GM12878 (cell line): ENCODE measurements at regions not wholly inside any gene's neighbourhood (a gene's known extent, or its start where the extent isn't known, plus 50 kb on each side); places are given as distances from the start of the nearest gene placed in this dataset.

Source experiments
- ATAC-seq: fragments of 200-7000 bp; cut with Tn5 transposase; 3 replicates; pipeline ENCODE4 v1.9.1; 2020; ENCODE audit warnings: mild to moderate bottlenecking, moderate library complexity
- BruUV-seq: library from RNA; stranded (reverse); fragments of 400-500 nt; replicated peaks from 2 replicates; lab custom pipeline; 2021; lab: Mats Ljungman, UMichigan
- CTCF ChIA-PET: fragments of 300-600 bp; sonication (Branson Sonifier 250); formaldehyde crosslinking; extraction: SDS; loops from one replicate; lab custom pipeline; 2021; ENCODE audit warnings: inconsistent platforms; lab: Yijun Ruan, JAX
- POLR2A ChIA-PET: fragments of 350-600 bp; formaldehyde crosslinking; extraction: SDS; loops from one replicate; lab custom pipeline; 2021; ENCODE audit warnings: inconsistent platforms; lab: Charles Lee
- RAD21 ChIA-PET: fragments of 300-600 bp; sonication (Branson Sonifier 250); formaldehyde crosslinking; loops from one replicate; lab custom pipeline; 2023; ENCODE audit warnings: antibody characterized with exemption; ENCODE audit not compliant: unreplicated experiment; lab: Charles Lee
- SMC1A ChIA-PET: fragments of 300-600 bp; sonication (Branson Sonifier 250); formaldehyde crosslinking; loops from one replicate; lab custom pipeline; 2023; ENCODE audit not compliant: unreplicated experiment, uncharacterized antibody; lab: Charles Lee
- DNase-seq: peaks from one replicate; pipeline ENCODE4 v3.0.0-alpha.2; 2011; ENCODE audit warnings: low read depth, low spot score
- FAIRE-seq: peaks from 3 replicates; lab custom pipeline; 2011; peaks lifted over from hg19 to GRCh38; lab: Jason Lieb, UNC
- H2AFZ ChIP-seq: 2 replicates; pipeline ENCODE4 v1.6.0; 2011; ENCODE audit warnings: low read depth, low read length, control low read depth; ENCODE audit not compliant: control insufficient read depth
- H3K27ac ChIP-seq: 2 replicates; pipeline ENCODE4 v1.5.1; 2011; ENCODE audit warnings: control low read depth; ENCODE audit not compliant: control insufficient read depth, insufficient read depth
- H3K27me3 ChIP-seq, 2 experiments: replicated peaks in 1 of 2; 2 replicates each; pipeline versions ENCODE4 v1.6.0 to v1.6.1; 2011; ENCODE audit warnings: low read length in 1 of 2; ENCODE audit not compliant: control insufficient read depth in 2 of 2, insufficient read depth in 2 of 2
- H3K36me3 ChIP-seq, 2 experiments: 2 replicates each; pipeline ENCODE4 v1.5.1; 2011; ENCODE audit warnings: low read length in 1 of 2; ENCODE audit not compliant: control insufficient read depth in 2 of 2, insufficient read depth in 2 of 2
- H3K4me1 ChIP-seq: 2 replicates; pipeline ENCODE4 v1.6.1; 2011; ENCODE audit warnings: mild to moderate bottlenecking, low read length, moderate library complexity, mixed read lengths; ENCODE audit not compliant: control insufficient read depth, insufficient read depth
- H3K4me2 ChIP-seq: 2 replicates; pipeline ENCODE4 v1.6.0; 2011; ENCODE audit warnings: control low read depth; ENCODE audit not compliant: control insufficient read depth, insufficient read depth
- H3K4me3 ChIP-seq: fragments of 200-600 bp; sonication (generic); 2 replicates; pipeline ENCODE4 v1.5.1; 2016
- H3K79me2 ChIP-seq: 2 replicates; pipeline ENCODE4 v1.6.0; 2011; ENCODE audit warnings: low read length; ENCODE audit not compliant: control insufficient read depth, insufficient read depth
- H3K9ac ChIP-seq: 2 replicates; pipeline ENCODE4 v1.8.0; 2011; ENCODE audit warnings: low read length, control low read depth, mixed read lengths; ENCODE audit not compliant: control insufficient read depth, insufficient read depth
- H3K9me3 ChIP-seq: replicated peaks from 3 replicates; pipeline ENCODE4 v1.5.1; 2011; ENCODE audit warnings: mild to moderate bottlenecking, low read length; ENCODE audit not compliant: control insufficient read depth, insufficient read depth
- H4K20me1 ChIP-seq: 2 replicates; pipeline ENCODE4 v1.6.0; 2011; ENCODE audit not compliant: control insufficient read depth, insufficient read depth
- CHD2 ChIP-seq: IDR thresholded peaks from 2 replicates; pipeline ENCODE4 v1.6.1; 2011; ENCODE audit warnings: low read depth, low read length, improper control_type of control experiment, borderline replicate concordance
- HCFC1 ChIP-seq: fragments of 150-350 bp; IDR thresholded peaks from 2 replicates; pipeline ENCODE4 v1.6.1; 2014; ENCODE audit warnings: low read length
- NBN ChIP-seq: fragments of 450-650 bp; IDR thresholded peaks from 2 replicates; pipeline ENCODE4 v1.6.1; 2016
- POU2F2 ChIP-seq: IDR thresholded peaks from 3 replicates; pipeline ENCODE4 v1.6.1; 2011; ENCODE audit warnings: low read depth, mild to moderate bottlenecking, low read length, borderline replicate concordance
- RBBP5 ChIP-seq: fragments of 200-600 bp; sonication (generic); conservative IDR thresholded peaks from 2 replicates; pipeline ENCODE4 v1.6.1; 2016
- RELA ChIP-seq: fragments of 450-650 bp; IDR thresholded peaks from 2 replicates; pipeline ENCODE4 v1.8.0; 2014; ENCODE audit warnings: borderline replicate concordance; ENCODE audit not compliant: partially characterized antibody
- WGBS: methylation state at CpG from one replicate; pipeline ENCODE4 v1.1.6; 2016; ENCODE audit warnings: low lambda C conversion rate; ENCODE audit not compliant: insufficient replicate concordance, insufficient coverage; ENCODE audit errors: missing lambda C conversion rate; 5-methylcytosine and 5-hydroxymethylcytosine counted together
- in situ Hi-C: fragments of 300-500 bp; cut with MboI; formaldehyde crosslinking; loops from 9 replicates; pipeline ENCODE4 v1.14.3; 2018; ENCODE audit warnings: mixed read lengths
- intact Hi-C: fragments of 100-400 bp; cut with micrococcal nuclease; formaldehyde crosslinking; loops from one replicate; pipeline ENCODE4 v1.14.2; 2022; ENCODE audit not compliant: unreplicated experiment
- TF ChIP-seq, protein P1 (sequence below): IDR thresholded peaks from 2 replicates; pipeline ENCODE4 v1.6.1; 2011; ENCODE audit warnings: low read depth, low read length, improper control_type of control experiment, borderline replicate concordance
- TF ChIP-seq, protein P2 (sequence below), 3 experiments: IDR thresholded peaks in 2 of 3; conservative IDR thresholded peaks in 1 of 3; 2 replicates each; pipeline ENCODE4 v1.5.1; 2011; ENCODE audit warnings: low read depth in 3 of 3, low read length in 3 of 3, mild to moderate bottlenecking in 3 of 3, control low read depth in 2 of 3, moderate library complexity in 2 of 3, inconsistent platforms in 1 of 3, mixed read lengths in 1 of 3; ENCODE audit not compliant: control insufficient read depth in 2 of 3, insufficient read depth in 1 of 3; ENCODE audit errors: extremely low read depth in 1 of 3

DNA sequence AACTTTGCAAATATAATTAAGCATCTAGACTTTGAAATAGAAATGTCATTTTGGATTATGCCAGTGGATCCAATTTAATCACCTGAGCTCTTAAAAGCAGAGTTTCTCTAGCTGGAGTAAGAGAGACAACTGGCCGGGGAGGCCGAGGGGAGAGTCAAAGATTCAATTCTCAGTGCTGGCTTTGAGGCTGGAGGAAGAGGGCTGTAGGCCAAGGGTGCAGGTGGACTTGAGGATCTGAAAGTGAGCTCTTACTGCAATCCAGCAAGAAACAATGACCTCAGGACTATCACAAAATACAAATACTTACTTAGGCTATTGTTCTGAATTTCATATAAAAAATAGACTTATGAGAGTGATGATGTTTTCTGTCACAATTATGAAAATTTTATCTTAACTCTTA lies 814.5 kb downstream of the CBLN2 start:
- ATAC-seq (no peak), DNase-seq (no peak), FAIRE-seq (no peak)
- H3K4me2 ChIP-seq = no peak overlapping the region
- no peaks in the 10 kb centered on the region for H3K79me2 ChIP-seq
- H3K9ac ChIP-seq = no peak overlapping the region
- H3K27me3 ChIP-seq = no peaks in the 10 kb centered on the region
- H3K27ac ChIP-seq = no peak overlapping the region
- no peak overlapping the region for H2AFZ ChIP-seq
- RAD21 ChIA-PET = no interaction called here
- CTCF ChIA-PET = no interaction called here
- TF ChIP-seq, protein P1, sequence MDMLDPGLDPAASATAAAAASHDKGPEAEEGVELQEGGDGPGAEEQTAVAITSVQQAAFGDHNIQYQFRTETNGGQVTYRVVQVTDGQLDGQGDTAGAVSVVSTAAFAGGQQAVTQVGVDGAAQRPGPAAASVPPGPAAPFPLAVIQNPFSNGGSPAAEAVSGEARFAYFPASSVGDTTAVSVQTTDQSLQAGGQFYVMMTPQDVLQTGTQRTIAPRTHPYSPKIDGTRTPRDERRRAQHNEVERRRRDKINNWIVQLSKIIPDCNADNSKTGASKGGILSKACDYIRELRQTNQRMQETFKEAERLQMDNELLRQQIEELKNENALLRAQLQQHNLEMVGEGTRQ = no peak
- TF ChIP-seq CHD2 (no peak), POU2F2 (no peak), HCFC1 (no peak), RELA (no peak), RBBP5 (no peak), NBN (no peak)
- TF ChIP-seq, protein P2, sequence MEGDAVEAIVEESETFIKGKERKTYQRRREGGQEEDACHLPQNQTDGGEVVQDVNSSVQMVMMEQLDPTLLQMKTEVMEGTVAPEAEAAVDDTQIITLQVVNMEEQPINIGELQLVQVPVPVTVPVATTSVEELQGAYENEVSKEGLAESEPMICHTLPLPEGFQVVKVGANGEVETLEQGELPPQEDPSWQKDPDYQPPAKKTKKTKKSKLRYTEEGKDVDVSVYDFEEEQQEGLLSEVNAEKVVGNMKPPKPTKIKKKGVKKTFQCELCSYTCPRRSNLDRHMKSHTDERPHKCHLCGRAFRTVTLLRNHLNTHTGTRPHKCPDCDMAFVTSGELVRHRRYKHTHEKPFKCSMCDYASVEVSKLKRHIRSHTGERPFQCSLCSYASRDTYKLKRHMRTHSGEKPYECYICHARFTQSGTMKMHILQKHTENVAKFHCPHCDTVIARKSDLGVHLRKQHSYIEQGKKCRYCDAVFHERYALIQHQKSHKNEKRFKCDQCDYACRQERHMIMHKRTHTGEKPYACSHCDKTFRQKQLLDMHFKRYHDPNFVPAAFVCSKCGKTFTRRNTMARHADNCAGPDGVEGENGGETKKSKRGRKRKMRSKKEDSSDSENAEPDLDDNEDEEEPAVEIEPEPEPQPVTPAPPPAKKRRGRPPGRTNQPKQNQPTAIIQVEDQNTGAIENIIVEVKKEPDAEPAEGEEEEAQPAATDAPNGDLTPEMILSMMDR (IDR thresholded peaks at IDR 0.05 in 2 of 3, conservative IDR thresholded peaks at IDR 0.05 in 1 of 3; ENCODE audit: control insufficient read depth in 2 of 3, extremely low read depth in 1 of 3, insufficient read depth in 1 of 3, low read depth in 3 of 3, low read length in 3 of 3) = no peak
- no TSS peak for BruUV-seq
- in situ Hi-C loops (no loop called here), intact Hi-C loops (no loop called here)
- SMC1A ChIA-PET = interaction anchor here (1.0 kb wide), 1 partner anchor 19 kb away, joined by 3 read pairs; no protein-coding TSS in a partner anchor
- no peak overlapping the region for H3K4me3 ChIP-seq
- POLR2A ChIA-PET = no interaction called here
- H4K20me1 ChIP-seq = no peaks in the 10 kb centered on the region
- WGBS = 40% methylated on average over 2 of the region's 2 CpGs
- no peaks in the 10 kb centered on the region for H3K36me3 ChIP-seq
- no peaks in the 10 kb centered on the region for H3K4me1 ChIP-seq
- H3K9me3 ChIP-seq = no peaks in the 10 kb centered on the region
